SK-N-SH treated with all-trans-retinoic acid at 6 μM for 48 hours (cell line): ENCODE measurements at regions not wholly inside any gene's neighbourhood (a gene's known extent, or its start where the extent isn't known, plus 50 kb on each side); places are given as distances from the start of the nearest gene placed in this dataset.

Source experiments
- ESRRG ChIP-seq: fragments of 250-450 bp; sonication (Bioruptor Pico); IDR thresholded peaks from 2 replicates; pipeline ENCODE4 v1.6.1; 2021; ENCODE audit warnings: mild to moderate bottlenecking
- TOX ChIP-seq: fragments of 250-450 bp; sonication (Bioruptor Pico); IDR thresholded peaks from 2 replicates; pipeline ENCODE4 v1.8.0; 2021; ENCODE audit warnings: mild to moderate bottlenecking, moderate library complexity, borderline replicate concordance
- ZFP3 ChIP-seq: fragments of 250-450 bp; sonication (Bioruptor Pico); IDR thresholded peaks from 2 replicates; pipeline ENCODE4 v1.5.0; 2020; ENCODE audit warnings: mild to moderate bottlenecking, moderate library complexity
- TF ChIP-seq, protein P1 (sequence below): fragments of 250-450 bp; sonication (Bioruptor Pico); IDR thresholded peaks from 2 replicates; pipeline ENCODE4 v1.8.0; 2020; ENCODE audit warnings: mild to moderate bottlenecking, moderate library complexity, borderline replicate concordance

DNA sequence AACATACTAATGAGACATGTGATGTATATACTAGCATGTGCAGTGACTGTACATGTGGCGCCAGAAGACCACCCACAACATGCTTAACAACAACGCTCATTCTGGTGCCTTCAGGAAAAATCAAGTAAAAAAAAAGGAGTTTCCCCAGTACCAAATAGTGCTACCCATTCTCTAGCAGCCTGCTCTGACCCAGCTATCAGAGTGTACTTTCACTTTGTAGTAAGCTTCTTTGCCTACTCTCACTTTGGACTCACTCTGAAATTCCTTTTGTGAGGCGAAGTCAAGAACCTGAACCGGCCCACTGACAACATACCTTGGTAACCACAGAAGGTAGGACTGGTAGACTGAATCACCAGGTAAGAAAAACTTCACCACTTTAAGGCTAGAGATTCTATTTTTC, 1100.0 kb downstream of the GRIK2 start:
- TF ChIP-seq ZFP3: no peak
- no peak for TF ChIP-seq ESRRG
- TF ChIP-seq TOX: no peak
- TF ChIP-seq, protein P1, sequence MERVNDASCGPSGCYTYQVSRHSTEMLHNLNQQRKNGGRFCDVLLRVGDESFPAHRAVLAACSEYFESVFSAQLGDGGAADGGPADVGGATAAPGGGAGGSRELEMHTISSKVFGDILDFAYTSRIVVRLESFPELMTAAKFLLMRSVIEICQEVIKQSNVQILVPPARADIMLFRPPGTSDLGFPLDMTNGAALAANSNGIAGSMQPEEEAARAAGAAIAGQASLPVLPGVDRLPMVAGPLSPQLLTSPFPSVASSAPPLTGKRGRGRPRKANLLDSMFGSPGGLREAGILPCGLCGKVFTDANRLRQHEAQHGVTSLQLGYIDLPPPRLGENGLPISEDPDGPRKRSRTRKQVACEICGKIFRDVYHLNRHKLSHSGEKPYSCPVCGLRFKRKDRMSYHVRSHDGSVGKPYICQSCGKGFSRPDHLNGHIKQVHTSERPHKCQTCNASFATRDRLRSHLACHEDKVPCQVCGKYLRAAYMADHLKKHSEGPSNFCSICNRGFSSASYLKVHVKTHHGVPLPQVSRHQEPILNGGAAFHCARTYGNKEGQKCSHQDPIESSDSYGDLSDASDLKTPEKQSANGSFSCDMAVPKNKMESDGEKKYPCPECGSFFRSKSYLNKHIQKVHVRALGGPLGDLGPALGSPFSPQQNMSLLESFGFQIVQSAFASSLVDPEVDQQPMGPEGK (CRISPR knock-in tag): no peak
